Osteoblast (primary cell): ENCODE measurements at regions not wholly inside any gene's neighbourhood (a gene's known extent, or its start where the extent isn't known, plus 50 kb on each side); places are given as distances from the start of the nearest gene placed in this dataset.
"Not testable (repeated sequence)": the region's sequence is repeated elsewhere in the genome, so short reads cannot be mapped to it uniquely, and the experiment has no call there.

Experiments used
- DNase-seq: peaks from one replicate; pipeline ENCODE4 v3.0.0; 2011; ENCODE audit warnings: low spot score, mixed read lengths; ENCODE audit not compliant: insufficient read length; ENCODE audit errors: missing footprints
- H2AFZ ChIP-seq: 2 replicates; pipeline ENCODE4 v1.6.0; 2011; ENCODE audit warnings: mild to moderate bottlenecking, low read length
- H3K27ac ChIP-seq: 2 replicates; pipeline ENCODE4 v1.5.1; 2011; ENCODE audit warnings: mild to moderate bottlenecking, low read depth, low read length, moderate library complexity
- H3K27me3 ChIP-seq: 2 replicates; pipeline ENCODE4 v1.6.0; 2012; ENCODE audit warnings: mild to moderate bottlenecking, control low read depth, inconsistent platforms, low read length, moderate library complexity; ENCODE audit not compliant: insufficient read depth
- H3K36me3 ChIP-seq: 2 replicates; pipeline ENCODE4 v1.5.1; 2011; ENCODE audit warnings: mild to moderate bottlenecking, low read length, control low read depth, moderate library complexity; ENCODE audit not compliant: insufficient read depth
- H3K4me1 ChIP-seq: 2 replicates; pipeline ENCODE4 v1.5.1; 2011; ENCODE audit warnings: mild to moderate bottlenecking, low read length, control low read depth, moderate library complexity; ENCODE audit not compliant: insufficient read depth
- H3K4me2 ChIP-seq: 2 replicates; pipeline ENCODE4 v1.6.0; 2011; ENCODE audit warnings: mild to moderate bottlenecking, low read length; ENCODE audit not compliant: insufficient read depth
- H3K4me3 ChIP-seq: fragments of 200-600 bp; sonication (generic); 3 replicates; pipeline ENCODE4 v1.5.1; 2012; ENCODE audit warnings: mild to moderate bottlenecking, low read length, inconsistent platforms; ENCODE audit not compliant: insufficient read depth
- H3K79me2 ChIP-seq: 2 replicates; pipeline ENCODE4 v1.6.0; 2012; ENCODE audit warnings: mild to moderate bottlenecking, low read length, control low read depth, inconsistent platforms; ENCODE audit not compliant: insufficient read depth
- H3K9me3 ChIP-seq: 2 replicates; pipeline ENCODE4 v1.5.1; 2011; ENCODE audit warnings: low read depth, low read length, control low read depth
- H4K20me1 ChIP-seq: 2 replicates; pipeline ENCODE4 v1.6.0; 2012; ENCODE audit warnings: mild to moderate bottlenecking, low read length, control low read depth; ENCODE audit not compliant: insufficient read depth
- CTCF ChIP-seq: IDR thresholded peaks from 2 replicates; pipeline ENCODE4 v1.5.1; 2011; ENCODE audit warnings: mild to moderate bottlenecking, low read depth, low read length, moderate library complexity; ENCODE audit errors: extremely low read depth

GRCh38 chr18:30682672-30683071, 359.9 kb downstream of the DSC3 start:
- Histone ChIP-seq H3K4me3 (no peak overlapping the region), H3K79me2 (no peaks in the 10 kb centered on the region), H3K9me3 (peaks cover 2% of the 10 kb centered on the region), H3K4me1 (no peaks in the 10 kb centered on the region), H3K27ac (no peak overlapping the region), H2AFZ (no peak overlapping the region), H3K4me2 (no peak overlapping the region), H4K20me1 (no peaks in the 10 kb centered on the region), H3K36me3 (no peaks in the 10 kb centered on the region), H3K27me3 (no peaks in the 10 kb centered on the region)
- no peak for DNase-seq
- no peak for TF ChIP-seq CTCF

GRCh38 chr18:30679285-30679930, 363.1 kb downstream of the DSC3 start:
- no peaks in the 10 kb centered on the region for H4K20me1 ChIP-seq
- H3K27ac ChIP-seq: no peak overlapping the region
- no peaks in the 10 kb centered on the region for H3K4me1 ChIP-seq
- no peak for TF ChIP-seq CTCF
- no peak overlapping the region for H2AFZ ChIP-seq
- peaks cover under 1% of the 10 kb centered on the region for H3K9me3 ChIP-seq
- no peak for DNase-seq
- no peaks in the 10 kb centered on the region for H3K79me2 ChIP-seq
- H3K36me3 ChIP-seq: no peaks in the 10 kb centered on the region
- no peaks in the 10 kb centered on the region for H3K27me3 ChIP-seq
- no peak overlapping the region for H3K4me2 ChIP-seq
- H3K4me3 ChIP-seq: no peak overlapping the region

GRCh38 chr18:30677813-30678212, 364.7 kb downstream of the DSC3 start:
- not testable (repeated sequence) for H2AFZ ChIP-seq, DNase-seq, H3K36me3 ChIP-seq, H3K4me3 ChIP-seq, H3K4me2 ChIP-seq, H3K79me2 ChIP-seq, H3K9me3 ChIP-seq, H4K20me1 ChIP-seq, H3K27me3 ChIP-seq, H3K27ac ChIP-seq, H3K4me1 ChIP-seq

- Histone ChIP-seq H3K27me3 (no peaks in the 10 kb centered on the region), H3K79me2 (no peaks in the 10 kb centered on the region), H3K36me3 (no peaks in the 10 kb centered on the region), H3K27ac (no peak overlapping the region), H3K9me3 (no peaks in the 10 kb centered on the region), H3K4me2 (no peak overlapping the region), H3K4me1 (no peaks in the 10 kb centered on the region), H2AFZ (no peak overlapping the region), H4K20me1 (no peaks in the 10 kb centered on the region), H3K4me3 (no peak overlapping the region)
- no peak for TF ChIP-seq CTCF
- DNase-seq: no peak
These were observed 366.5 kb downstream of the DSC3 start for GRCh38 chr18:30676053-30676480.
